Hematopoietic multipotent progenitor cell (in vitro differentiated cells): ENCODE measurements at regions not wholly inside any gene's neighbourhood (a gene's known extent, or its start where the extent isn't known, plus 50 kb on each side); places are given as distances from the start of the nearest gene placed in this dataset.

Experiments
- DNase-seq, 3 donors: peaks; one replicate each; pipeline ENCODE4 v3.0.0-alpha.2; 2011 to 2015; ENCODE audit warnings: low read depth in 2 of 3, low spot score in 2 of 3

GRCh38 chr2:134134827-134135226 is 119.0 kb upstream of the MGAT5 start:
- DNase-seq, result no peak

DNA sequence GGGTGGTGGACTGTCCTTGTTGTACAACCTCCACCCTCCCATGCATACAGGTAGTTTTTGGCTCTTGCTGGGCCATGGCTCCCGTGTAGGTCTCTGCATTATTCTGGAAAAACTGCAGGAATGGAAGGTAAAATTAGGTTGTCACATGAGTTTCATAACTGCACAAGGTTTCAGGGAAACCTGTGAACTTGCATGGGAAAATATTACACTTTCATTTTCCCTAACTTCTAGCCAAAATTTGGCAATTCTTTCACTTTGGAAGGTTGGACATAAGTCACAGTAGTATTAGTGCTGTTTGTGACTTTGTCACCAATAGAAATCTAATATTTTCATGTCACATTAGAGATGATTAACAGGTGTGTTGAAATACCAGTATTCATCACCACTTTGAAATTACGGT is 118.1 kb upstream of the MGAT5 start:
- no peak for DNase-seq

DNA sequence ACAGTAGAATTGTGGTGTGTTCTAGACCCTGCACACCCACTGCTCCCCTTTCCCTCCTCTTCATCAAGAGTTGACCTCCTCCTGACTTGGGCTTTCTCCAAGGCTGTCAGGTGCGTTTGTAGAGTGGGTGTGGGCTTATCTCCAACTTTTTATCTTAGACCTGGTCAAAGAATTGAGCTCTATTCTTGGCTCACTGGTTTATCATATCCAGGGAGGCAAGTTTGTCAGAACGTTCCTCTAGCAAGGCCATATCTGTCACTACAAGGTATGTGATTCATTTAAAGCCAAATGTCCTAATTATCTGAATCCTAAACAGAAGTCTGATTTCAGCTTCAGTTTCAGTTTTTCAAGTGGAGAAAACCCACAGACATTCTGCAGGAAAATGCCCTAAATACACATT is 117.1 kb upstream of the MGAT5 start:
- DNase-seq, result no peak

DNA sequence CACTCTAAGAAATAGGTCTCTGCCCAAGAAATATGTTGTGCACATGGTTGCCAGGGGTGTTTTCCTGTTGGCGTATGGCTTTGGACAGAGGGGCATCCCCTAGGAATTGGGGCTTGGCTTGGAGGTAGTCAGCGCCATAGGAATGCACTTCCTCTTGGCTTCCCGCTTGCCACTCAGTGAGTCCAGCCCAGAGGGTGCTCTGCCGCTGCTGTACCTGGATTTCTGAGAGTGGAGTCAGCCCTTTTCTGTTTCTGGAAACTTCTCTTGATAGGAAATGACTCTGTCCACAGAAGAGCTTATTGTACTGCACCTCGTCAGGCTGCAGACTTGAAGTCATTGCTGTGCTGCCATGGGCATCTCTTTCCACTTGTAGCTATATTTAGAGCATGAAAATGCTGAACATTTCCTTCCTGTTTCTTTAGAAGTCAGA is 116.7 kb upstream of the MGAT5 start:
- peak in 2 of 3 donors; percentile 15 to 51 for DNase-seq

DNA sequence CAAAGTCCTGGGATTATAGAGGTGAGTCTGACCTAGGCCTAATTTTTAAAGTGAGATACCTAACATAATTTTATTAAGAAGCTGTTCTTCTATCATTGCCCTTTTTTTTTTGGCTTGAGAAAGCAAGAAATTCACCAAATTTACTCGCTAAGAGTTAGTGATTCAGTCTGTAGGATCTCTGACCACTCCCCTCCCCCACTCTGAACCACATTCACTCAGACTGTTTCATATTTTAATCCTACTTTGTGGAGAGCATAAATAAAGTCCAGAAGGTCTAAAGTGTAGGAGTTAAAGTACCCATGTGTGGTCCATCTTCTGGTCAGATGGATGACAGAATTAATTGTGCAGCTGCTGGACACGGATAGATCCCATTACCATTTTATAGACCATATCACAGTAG is 115.8 kb upstream of the MGAT5 start:
- no peak for DNase-seq

DNA sequence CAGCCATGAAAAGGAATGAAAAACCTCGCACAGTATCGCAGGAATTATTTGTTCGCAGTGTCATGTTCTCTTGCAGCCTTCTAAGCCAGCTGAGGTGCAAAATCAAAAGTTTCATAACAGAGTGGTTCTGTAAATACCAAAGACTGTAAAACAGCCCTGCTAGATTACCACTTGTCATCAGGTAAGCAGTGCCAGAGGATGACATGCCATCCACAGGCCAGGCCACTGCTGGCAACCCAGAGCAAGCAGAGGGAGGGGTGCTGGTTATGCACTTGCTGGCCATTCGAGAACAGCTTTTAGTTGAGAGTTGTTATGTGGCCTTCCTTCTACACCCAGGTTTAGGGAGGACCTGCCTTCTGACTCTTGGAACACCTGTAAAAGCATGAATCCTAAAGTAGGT is 114.3 kb upstream of the MGAT5 start:
- no peak for DNase-seq

- DNase-seq, result no peak
Measured at GRCh38 chr2:134140251-134140661, 113.6 kb upstream of the MGAT5 start.

GRCh38 chr2:134141598-134142340 is 112.1 kb upstream of the MGAT5 start:
- DNase-seq, result no peak

DNA sequence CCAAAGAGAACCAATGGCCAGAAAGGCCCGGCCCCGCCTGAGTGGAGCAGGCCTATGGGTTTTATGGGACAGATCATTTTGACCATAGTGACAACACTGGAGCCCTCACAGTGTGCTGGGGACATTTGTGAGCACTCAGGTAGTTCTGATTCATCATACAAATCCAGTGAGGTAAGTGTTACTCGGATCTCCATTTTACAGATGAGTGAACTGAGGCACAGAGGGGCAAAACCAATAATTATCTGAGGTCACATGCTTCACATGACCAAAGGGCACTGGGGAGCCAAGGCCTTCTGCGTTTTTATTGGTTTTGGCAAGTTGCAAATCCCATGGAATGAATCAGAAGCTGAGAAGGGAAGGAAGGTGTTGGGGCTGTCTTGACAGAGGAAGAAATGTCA is 111.5 kb upstream of the MGAT5 start:
- DNase-seq, result no peak

DNA sequence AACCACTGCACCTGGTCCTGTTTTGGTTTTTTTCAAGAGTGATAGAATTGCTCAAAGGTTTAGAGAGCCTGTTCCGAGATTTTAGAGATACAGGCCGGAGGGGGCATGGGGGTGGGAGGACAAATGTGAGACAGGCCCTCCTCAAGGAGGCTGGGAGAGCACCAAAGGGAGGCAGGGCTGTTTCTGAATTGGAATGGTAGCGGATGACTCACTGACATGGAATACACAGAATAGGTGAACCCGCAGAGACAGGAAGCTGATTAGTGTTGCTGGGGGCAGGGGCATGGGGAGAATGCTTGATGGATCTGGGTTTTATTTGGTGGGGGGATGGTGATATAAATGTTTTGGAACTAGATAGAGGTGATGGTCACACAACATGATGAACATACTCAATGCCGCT is 111.0 kb upstream of the MGAT5 start:
- DNase-seq, result no peak

GRCh38 chr2:134143568-134143967 is 110.3 kb upstream of the MGAT5 start:
- no peak for DNase-seq

GRCh38 chr2:134144081-134144596 is 109.7 kb upstream of the MGAT5 start:
- no peak for DNase-seq

GRCh38 chr2:134144651-134145050 is 109.2 kb upstream of the MGAT5 start:
- DNase-seq, result no peak

DNA sequence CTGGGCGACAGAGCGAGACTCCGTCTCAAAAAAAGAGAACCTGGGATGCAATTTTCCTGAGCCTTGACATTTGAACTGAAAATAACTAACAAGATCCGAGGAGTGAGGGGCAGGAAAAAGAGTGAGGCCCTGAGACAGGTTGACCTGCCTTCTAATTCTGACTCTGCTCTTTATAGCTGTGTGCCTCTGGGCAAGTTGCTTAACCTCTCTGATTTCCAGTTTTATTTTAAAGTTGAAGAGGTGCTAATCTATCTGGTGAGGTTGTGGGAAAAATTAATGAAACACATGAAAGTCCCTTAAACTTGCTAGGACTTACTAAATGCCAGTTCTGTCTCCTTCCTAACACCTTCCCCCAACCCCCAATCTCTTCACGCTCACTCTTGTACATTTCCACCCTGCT is 108.4 kb upstream of the MGAT5 start:
- no peak for DNase-seq

DNA sequence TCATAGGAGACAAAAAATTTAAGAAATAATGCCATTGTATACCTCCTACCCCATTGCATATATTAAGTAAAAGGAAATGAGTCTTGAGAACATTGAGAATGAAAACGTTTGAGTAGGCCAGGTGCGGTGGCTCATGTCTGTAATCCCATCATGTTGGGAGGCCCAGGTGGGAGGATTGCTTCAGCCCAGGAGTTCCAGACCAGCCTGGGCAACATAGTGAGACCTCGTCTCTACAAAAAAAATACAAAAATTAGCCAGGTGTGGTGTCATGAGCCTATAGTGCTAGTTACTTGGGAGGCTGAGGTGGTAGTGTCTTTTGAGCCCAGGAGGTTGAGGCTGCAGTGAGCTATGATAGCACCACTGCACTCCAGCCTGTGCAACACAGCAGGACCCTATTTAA is 107.7 kb upstream of the MGAT5 start:
- DNase-seq, result no peak

DNA sequence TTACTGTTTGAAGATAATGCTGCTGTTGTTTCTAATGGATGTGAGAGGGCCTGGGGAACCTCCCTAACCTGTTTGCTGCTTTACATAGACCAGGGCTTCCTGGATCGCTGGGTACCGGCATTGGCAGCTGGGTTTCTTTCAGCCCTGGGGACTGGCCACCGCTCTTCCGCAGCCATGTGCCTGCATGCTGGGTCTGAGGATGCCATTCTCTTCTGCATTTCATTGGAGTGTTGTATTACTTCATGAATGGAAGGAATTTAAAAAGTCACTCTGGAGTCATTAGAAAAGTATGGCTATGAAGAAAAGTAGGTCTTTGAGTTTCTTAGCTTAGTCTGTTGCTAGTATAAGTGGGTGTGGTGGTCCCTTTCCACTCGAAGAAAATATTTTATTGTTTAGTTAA is 107.3 kb upstream of the MGAT5 start:
- no peak for DNase-seq

GRCh38 chr2:134148172-134148571 is 105.7 kb upstream of the MGAT5 start:
- no peak for DNase-seq

GRCh38 chr2:134148843-134149472 is 104.9 kb upstream of the MGAT5 start:
- DNase-seq, result peak in 1 of 3 donors; percentile 54

GRCh38 chr2:134149904-134150303 is 104.0 kb upstream of the MGAT5 start:
- no peak for DNase-seq

- no peak for DNase-seq
Measured at GRCh38 chr2:134150760-134151159, 103.1 kb upstream of the MGAT5 start.

DNA sequence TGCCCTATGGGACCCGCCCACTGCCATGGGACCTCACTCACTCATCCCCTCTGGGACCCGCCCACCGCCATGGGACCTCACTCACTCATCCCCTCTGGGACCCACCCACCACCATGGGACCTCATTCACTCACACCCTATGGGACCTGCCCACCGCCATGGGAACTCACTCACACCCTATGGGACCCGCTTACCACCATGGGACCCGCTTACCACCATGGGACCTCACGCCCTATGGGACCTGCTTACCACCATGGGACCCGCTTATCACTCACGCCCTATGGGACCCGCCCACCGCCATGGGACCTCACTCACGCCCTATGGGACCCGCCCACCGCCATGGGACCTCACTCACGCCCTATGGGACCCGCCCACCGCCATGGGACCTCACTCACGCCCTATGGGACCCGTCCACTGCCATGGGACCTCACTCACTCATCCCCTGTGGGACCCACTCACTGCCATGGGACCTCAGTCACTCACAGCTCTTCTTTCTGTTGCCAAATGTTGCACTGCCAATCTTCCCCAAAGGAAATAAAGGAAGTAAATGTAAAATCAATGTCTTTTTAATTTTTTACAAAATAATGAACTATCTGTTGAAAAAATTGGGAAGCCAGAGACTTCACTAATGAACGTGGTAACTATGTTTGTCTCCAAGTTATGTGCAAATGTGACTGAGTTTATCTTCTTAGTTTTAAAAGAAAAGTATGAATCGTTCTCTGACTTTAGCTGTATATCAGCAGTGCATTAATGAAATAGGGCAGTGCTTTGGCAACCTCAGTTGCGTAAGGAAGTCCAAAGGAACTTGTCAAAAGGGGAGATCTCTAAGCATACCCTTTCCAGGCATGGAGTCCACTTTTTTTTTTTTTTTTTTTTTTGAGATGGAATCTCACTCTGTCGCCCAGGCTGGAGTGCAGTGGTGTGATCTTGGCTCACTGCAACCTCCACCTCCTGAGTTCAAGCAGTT is 101.5 kb upstream of the MGAT5 start:
- no peak for DNase-seq
